ENCODE measurements at regions not wholly inside any gene's neighbourhood (a gene's known extent, or its start where the extent isn't known, plus 50 kb on each side); places are given as distances from the start of the nearest gene placed in this dataset.

- no peak for DNase-seq (ENCODE audit: low read depth, low spot score)
- no peaks in the 10 kb centered on the region for H3K36me3 ChIP-seq (ENCODE audit: control insufficient read depth in 2 of 2, extremely low read depth in 1 of 2, insufficient read depth in 2 of 2, low read length in 2 of 2)
- H3K9ac ChIP-seq (ENCODE audit: control insufficient read depth, extremely low read depth, insufficient read depth, low read length), result no peak overlapping the region
- no peaks in the 10 kb centered on the region for H3K9me1 ChIP-seq (ENCODE audit: control insufficient read depth, extremely low read depth, insufficient read depth, low read length)
- H3K4me2 ChIP-seq (ENCODE audit: control insufficient read depth, extremely low read depth, insufficient read depth, low read depth, low read length), result no peak overlapping the region
- no peak overlapping the region for H2AFZ ChIP-seq (ENCODE audit: control insufficient read depth, low read length)
- TF ChIP-seq CTCF (optimal IDR thresholded peaks at IDR 0.05 in 1 of 3, IDR thresholded peaks at IDR 0.05 in 1 of 3, conservative IDR thresholded peaks at IDR 0.05 in 1 of 3; ENCODE audit: extremely low read depth in 1 of 3, insufficient read depth in 2 of 3, low read length in 3 of 3) (no peak), EZH2 (IDR thresholded peaks at IDR 0.05; ENCODE audit: low read length) (no peak)
- H3K27me3 ChIP-seq (ENCODE audit: control insufficient read depth, extremely low read depth, insufficient read depth, low read length), result no peaks in the 10 kb centered on the region
- no peak overlapping the region for H3K4me3 ChIP-seq (ENCODE audit: control insufficient read depth in 2 of 3, extremely low read depth in 1 of 3, insufficient read depth in 2 of 3, low read depth in 1 of 3, low read length in 3 of 3)
- no peak overlapping the region for H3K27ac ChIP-seq (ENCODE audit: control insufficient read depth, insufficient read depth, low read length)
- no peaks in the 10 kb centered on the region for H3K79me2 ChIP-seq (ENCODE audit: control insufficient read depth, insufficient read depth, low read length)
- no peaks in the 10 kb centered on the region for H4K20me1 ChIP-seq (ENCODE audit: control insufficient read depth, extremely low read depth, insufficient read depth, low read length)
- no peaks in the 10 kb centered on the region for H3K4me1 ChIP-seq (ENCODE audit: control insufficient read depth, extremely low read depth, insufficient read depth, low read length)
- no peak for FAIRE-seq
- dilution Hi-C loops (cut with MboI; ENCODE audit: extremely low pct_ligation_motif_present, low sequenced_read_pairs), result no loop called here
- H3K9me3 ChIP-seq (ENCODE audit: control insufficient read depth, low read depth, low read length), result no peaks in the 10 kb centered on the region
Observed at GRCh38 chr16:86319585-86320236, 190.6 kb upstream of the FOXF1 start.

GRCh38 chr16:86320237-86320595 is 190.1 kb upstream of the FOXF1 start:
- H3K9me1 ChIP-seq (ENCODE audit: control insufficient read depth, extremely low read depth, insufficient read depth, low read length), result no peaks in the 10 kb centered on the region
- H2AFZ ChIP-seq (ENCODE audit: control insufficient read depth, low read length), result no peak overlapping the region
- no peak overlapping the region for H3K4me3 ChIP-seq (ENCODE audit: control insufficient read depth in 2 of 3, extremely low read depth in 1 of 3, insufficient read depth in 2 of 3, low read depth in 1 of 3, low read length in 3 of 3)
- H3K9ac ChIP-seq (ENCODE audit: control insufficient read depth, extremely low read depth, insufficient read depth, low read length), result no peak overlapping the region
- dilution Hi-C loops (cut with MboI; ENCODE audit: extremely low pct_ligation_motif_present, low sequenced_read_pairs), result no loop called here
- H3K79me2 ChIP-seq (ENCODE audit: control insufficient read depth, insufficient read depth, low read length), result no peaks in the 10 kb centered on the region
- no peak overlapping the region for H3K27ac ChIP-seq (ENCODE audit: control insufficient read depth, insufficient read depth, low read length)
- H3K36me3 ChIP-seq (ENCODE audit: control insufficient read depth in 2 of 2, extremely low read depth in 1 of 2, insufficient read depth in 2 of 2, low read length in 2 of 2), result no peaks in the 10 kb centered on the region
- FAIRE-seq, result no peak
- DNase-seq (ENCODE audit: low read depth, low spot score), result no peak
- TF ChIP-seq EZH2 (IDR thresholded peaks at IDR 0.05; ENCODE audit: low read length), result no peak
- TF ChIP-seq CTCF (optimal IDR thresholded peaks at IDR 0.05 in 1 of 3, IDR thresholded peaks at IDR 0.05 in 1 of 3, conservative IDR thresholded peaks at IDR 0.05 in 1 of 3; ENCODE audit: extremely low read depth in 1 of 3, insufficient read depth in 2 of 3, low read length in 3 of 3), result no peak
- H4K20me1 ChIP-seq (ENCODE audit: control insufficient read depth, extremely low read depth, insufficient read depth, low read length), result no peaks in the 10 kb centered on the region
- no peak overlapping the region for H3K4me2 ChIP-seq (ENCODE audit: control insufficient read depth, extremely low read depth, insufficient read depth, low read depth, low read length)
- no peaks in the 10 kb centered on the region for H3K9me3 ChIP-seq (ENCODE audit: control insufficient read depth, low read depth, low read length)
- H3K27me3 ChIP-seq (ENCODE audit: control insufficient read depth, extremely low read depth, insufficient read depth, low read length), result no peaks in the 10 kb centered on the region
- H3K4me1 ChIP-seq (ENCODE audit: control insufficient read depth, extremely low read depth, insufficient read depth, low read length), result no peaks in the 10 kb centered on the region

Measured in keratinocyte (primary cell).